GM18519 (cell line): ENCODE measurements at regions not wholly inside any gene's neighbourhood (a gene's known extent, or its start where the extent isn't known, plus 50 kb on each side); places are given as distances from the start of the nearest gene placed in this dataset.
"Not testable (repeated sequence)": the region's sequence is repeated elsewhere in the genome, so short reads cannot be mapped to it uniquely, and the experiment has no call there.

Source experiments
- ATAC-seq: cut with Tn5 transposase; IDR thresholded peaks from one replicate; pipeline ENCODE4 v1.9.1; 2021; ENCODE audit warnings: mild to moderate bottlenecking, moderate library complexity; ENCODE audit not compliant: unreplicated experiment, low FRiP score

GRCh38 chr7:34569975-34570699 lies 87.9 kb upstream of the NPSR1 start:
- no peak for ATAC-seq

- ATAC-seq = no peak
Observed at GRCh38 chr7:34575006-34575405, 83.0 kb upstream of the NPSR1 start.

- ATAC-seq = not testable (repeated sequence)
Observed at GRCh38 chr7:34577934-34578333, 80.1 kb upstream of the NPSR1 start.

GRCh38 chr7:34581698-34582097 lies 76.3 kb upstream of the NPSR1 start:
- not testable (repeated sequence) for ATAC-seq

GRCh38 chr7:34584526-34584925 lies 73.5 kb upstream of the NPSR1 start:
- ATAC-seq = no peak

GRCh38 chr7:34596887-34597286 lies 61.1 kb upstream of the NPSR1 start:
- ATAC-seq = no peak

GRCh38 chr7:34603711-34604444 lies 54.1 kb upstream of the NPSR1 start:
- ATAC-seq = no peak
